Karpas-422 (cell line): ENCODE measurements at regions not wholly inside any gene's neighbourhood (a gene's known extent, or its start where the extent isn't known, plus 50 kb on each side); places are given as distances from the start of the nearest gene placed in this dataset.

Source experiments
- DNase-seq: peaks from one replicate; pipeline ENCODE4 v3.0.0-alpha.2; 2015
- H2AFZ ChIP-seq: fragments of 200-600 bp; sonication (generic); 2 replicates; pipeline ENCODE4 v1.6.1; 2014; ENCODE audit warnings: antibody characterized with exemption, low read length, mixed read lengths
- H3K27ac ChIP-seq: fragments of 200-600 bp; sonication (generic); 2 replicates; pipeline ENCODE4 v1.5.1; 2014; ENCODE audit warnings: mild to moderate bottlenecking, low read length, moderate library complexity
- H3K27me3 ChIP-seq: fragments of 200-600 bp; sonication (generic); 2 replicates; pipeline ENCODE4 v1.6.1; 2014; ENCODE audit warnings: low read length, mixed read lengths
- H3K36me3 ChIP-seq: fragments of 200-600 bp; sonication (generic); 2 replicates; pipeline ENCODE4 v1.6.1; 2014; ENCODE audit warnings: low read length, mixed read lengths; ENCODE audit not compliant: insufficient read depth
- H3K4me1 ChIP-seq: fragments of 200-600 bp; sonication (generic); 2 replicates; pipeline ENCODE4 v1.6.1; 2014; ENCODE audit warnings: mild to moderate bottlenecking, low read length, mixed read lengths
- H3K4me2 ChIP-seq: fragments of 200-600 bp; sonication (generic); 2 replicates; pipeline ENCODE4 v1.6.1; 2014; ENCODE audit warnings: low read length, low read depth, mild to moderate bottlenecking; ENCODE audit not compliant: poor library complexity, severe bottlenecking
- H3K4me3 ChIP-seq: fragments of 200-600 bp; sonication (generic); 2 replicates; pipeline ENCODE4 v1.5.1; 2014; ENCODE audit warnings: mild to moderate bottlenecking, antibody characterized with exemption, low read length, mixed read lengths
- H3K79me2 ChIP-seq: fragments of 200-600 bp; sonication (generic); 2 replicates; pipeline ENCODE4 v1.6.1; 2014; ENCODE audit warnings: mild to moderate bottlenecking, low read length, mixed read lengths
- H3K9ac ChIP-seq: fragments of 200-600 bp; sonication (generic); 2 replicates; pipeline ENCODE4 v1.6.0; 2014; ENCODE audit warnings: low read length
- H3K9me2 ChIP-seq: fragments of 200-600 bp; sonication (generic), shearing (Covaris generic); replicated peaks from 2 replicates; pipeline ENCODE4 v1.6.0; 2014; ENCODE audit warnings: mild to moderate bottlenecking, low read length, moderate library complexity; ENCODE audit not compliant: insufficient read depth
- H3K9me3 ChIP-seq: fragments of 300-700, 200-600 bp; sonication (generic); 2 replicates; pipeline ENCODE4 v1.6.1; 2014; ENCODE audit warnings: low read length, mixed read lengths
- H4K20me1 ChIP-seq: fragments of 200-600 bp; sonication (generic); 2 replicates; pipeline ENCODE4 v1.6.1; 2014; ENCODE audit warnings: mild to moderate bottlenecking, antibody characterized with exemption, low read length, low read depth; ENCODE audit not compliant: insufficient read depth

DNA sequence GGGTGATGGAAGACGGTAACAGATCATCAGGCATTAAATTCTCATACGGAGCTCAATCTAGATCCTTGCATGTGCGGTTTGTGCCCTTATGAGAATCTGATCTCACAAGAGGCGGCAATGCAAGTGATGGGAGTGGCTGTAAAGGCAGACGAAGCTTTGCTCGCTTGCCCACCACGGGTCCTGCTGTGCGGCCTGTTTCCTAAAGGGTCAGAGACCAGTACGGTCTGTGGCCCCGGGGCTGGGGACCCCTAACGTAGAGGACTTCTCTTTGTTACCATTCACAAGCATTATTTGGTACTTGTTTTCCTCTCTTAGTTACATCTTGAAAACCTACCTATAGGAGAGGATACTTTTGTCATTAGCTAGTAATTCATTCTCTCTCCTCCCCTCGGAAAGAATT is 221.0 kb downstream of the ADAM29 start:
- Histone ChIP-seq H3K9me2 (no peaks in the 10 kb centered on the region), H3K27me3 (no peaks in the 10 kb centered on the region), H2AFZ (no peak overlapping the region), H3K79me2 (no peaks in the 10 kb centered on the region), H3K27ac (no peak overlapping the region), H3K4me1 (no peaks in the 10 kb centered on the region), H3K9me3 (no peaks in the 10 kb centered on the region), H3K4me3 (no peak overlapping the region), H3K9ac (no peak overlapping the region), H4K20me1 (no peaks in the 10 kb centered on the region), H3K4me2 (no peak overlapping the region), H3K36me3 (no peaks in the 10 kb centered on the region)
- DNase-seq: no peak

GRCh38 chr4:175143116-175143515 is 225.0 kb downstream of the ADAM29 start:
- Histone ChIP-seq H3K79me2 (no peaks in the 10 kb centered on the region), H4K20me1 (no peaks in the 10 kb centered on the region), H3K36me3 (no peaks in the 10 kb centered on the region), H2AFZ (no peak overlapping the region), H3K4me3 (no peak overlapping the region), H3K4me1 (no peaks in the 10 kb centered on the region), H3K9me2 (no peaks in the 10 kb centered on the region), H3K9ac (no peak overlapping the region), H3K27me3 (no peaks in the 10 kb centered on the region), H3K27ac (no peak overlapping the region), H3K4me2 (no peak overlapping the region), H3K9me3 (no peaks in the 10 kb centered on the region)
- no peak for DNase-seq

GRCh38 chr4:175146799-175147198 is 228.6 kb downstream of the ADAM29 start:
- no peak for DNase-seq
- Histone ChIP-seq H3K36me3 (no peaks in the 10 kb centered on the region), H2AFZ (no peak overlapping the region), H3K9me3 (no peaks in the 10 kb centered on the region), H3K9ac (no peak overlapping the region), H3K27me3 (no peaks in the 10 kb centered on the region), H3K27ac (no peak overlapping the region), H3K4me2 (no peak overlapping the region), H3K4me3 (no peak overlapping the region), H3K9me2 (no peaks in the 10 kb centered on the region), H3K4me1 (no peaks in the 10 kb centered on the region), H4K20me1 (no peaks in the 10 kb centered on the region), H3K79me2 (no peaks in the 10 kb centered on the region)

DNA sequence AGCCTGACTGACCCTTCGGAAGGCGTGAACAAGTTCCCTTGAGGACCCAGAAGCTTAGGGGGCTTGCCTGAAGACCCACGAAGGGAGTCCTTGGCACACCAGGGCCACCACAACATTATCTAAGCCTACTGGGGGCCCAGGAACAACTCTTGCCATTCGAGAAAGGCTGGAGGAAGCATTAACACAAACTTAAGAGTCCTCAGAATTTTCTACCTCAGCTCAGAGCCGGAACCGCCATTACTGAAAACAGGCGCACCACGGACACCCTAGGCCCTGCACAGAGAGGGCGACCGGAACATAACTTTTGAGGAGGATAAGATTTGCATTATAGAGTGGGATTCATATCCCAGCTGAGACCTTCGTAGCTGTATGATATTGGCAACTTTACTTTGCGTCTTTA is 229.1 kb downstream of the ADAM29 start:
- Histone ChIP-seq H3K27me3 (no peaks in the 10 kb centered on the region), H3K9me3 (no peaks in the 10 kb centered on the region), H2AFZ (no peak overlapping the region), H3K36me3 (no peaks in the 10 kb centered on the region), H3K9me2 (no peaks in the 10 kb centered on the region), H3K79me2 (no peaks in the 10 kb centered on the region), H3K4me1 (no peaks in the 10 kb centered on the region), H3K4me3 (no peak overlapping the region), H3K4me2 (no peak overlapping the region), H3K27ac (no peak overlapping the region), H4K20me1 (no peaks in the 10 kb centered on the region), H3K9ac (no peak overlapping the region)
- no peak for DNase-seq

- Histone ChIP-seq H3K9me2 (no peaks in the 10 kb centered on the region), H2AFZ (no peak overlapping the region), H3K79me2 (no peaks in the 10 kb centered on the region), H4K20me1 (no peaks in the 10 kb centered on the region), H3K27me3 (no peaks in the 10 kb centered on the region), H3K9me3 (no peaks in the 10 kb centered on the region), H3K9ac (no peak overlapping the region), H3K4me2 (no peak overlapping the region), H3K4me3 (no peak overlapping the region), H3K36me3 (no peaks in the 10 kb centered on the region), H3K27ac (no peak overlapping the region), H3K4me1 (no peaks in the 10 kb centered on the region)
- no peak for DNase-seq
These were observed 247.9 kb downstream of the ADAM29 start for GRCh38 chr4:175166020-175166419.

DNA sequence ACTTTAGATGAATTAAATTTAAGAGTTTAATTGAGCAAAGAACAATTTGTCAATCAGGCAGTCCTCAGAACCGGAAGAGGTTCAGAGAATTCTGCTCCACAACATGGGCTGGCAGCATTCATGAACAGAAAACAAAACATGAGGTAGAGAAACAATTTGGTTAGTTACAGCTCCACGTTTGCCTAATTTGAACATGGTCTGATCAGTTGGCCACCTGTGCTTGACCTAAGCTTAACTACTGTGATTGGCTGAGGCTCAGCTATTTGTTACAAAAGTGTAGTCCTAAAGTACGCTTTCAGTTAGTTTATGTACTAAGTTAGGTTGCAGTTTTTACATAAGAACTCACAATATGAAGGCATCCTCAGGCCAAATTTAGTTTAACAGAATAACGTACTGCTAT is 258.6 kb downstream of the ADAM29 start:
- no peaks in the 10 kb centered on the region for H4K20me1 ChIP-seq
- H3K36me3 ChIP-seq: no peaks in the 10 kb centered on the region
- no peak overlapping the region for H2AFZ ChIP-seq
- H3K9me3 ChIP-seq: no peaks in the 10 kb centered on the region
- H3K4me1 ChIP-seq: no peaks in the 10 kb centered on the region
- H3K27me3 ChIP-seq: no peaks in the 10 kb centered on the region
- no peak overlapping the region for H3K4me3 ChIP-seq
- no peak for DNase-seq
- H3K4me2 ChIP-seq: no peak overlapping the region
- no peak overlapping the region for H3K27ac ChIP-seq
- H3K9ac ChIP-seq: no peak overlapping the region
- no peaks in the 10 kb centered on the region for H3K9me2 ChIP-seq
- H3K79me2 ChIP-seq: no peaks in the 10 kb centered on the region

- Histone ChIP-seq H3K9ac (no peak overlapping the region), H3K79me2 (no peaks in the 10 kb centered on the region), H3K4me1 (no peaks in the 10 kb centered on the region), H3K9me2 (no peaks in the 10 kb centered on the region), H3K4me2 (no peak overlapping the region), H2AFZ (no peak overlapping the region), H3K36me3 (no peaks in the 10 kb centered on the region), H4K20me1 (no peaks in the 10 kb centered on the region), H3K9me3 (peaks cover 3% of the 10 kb centered on the region; the same call in 1 of the 2 replicates), H3K4me3 (no peak overlapping the region), H3K27ac (no peak overlapping the region), H3K27me3 (no peaks in the 10 kb centered on the region)
- no peak for DNase-seq
These were observed 272.5 kb downstream of the ADAM29 start for GRCh38 chr4:175190654-175191053.

- Histone ChIP-seq H3K4me2 (no peak overlapping the region), H3K27me3 (no peaks in the 10 kb centered on the region), H3K9me3 (no peaks in the 10 kb centered on the region), H3K4me1 (no peaks in the 10 kb centered on the region), H3K9me2 (no peaks in the 10 kb centered on the region), H3K9ac (no peak overlapping the region), H4K20me1 (no peaks in the 10 kb centered on the region), H3K79me2 (no peaks in the 10 kb centered on the region), H3K27ac (no peak overlapping the region), H3K4me3 (no peak overlapping the region), H2AFZ (no peak overlapping the region), H3K36me3 (no peaks in the 10 kb centered on the region)
- DNase-seq: no peak
These were observed 279.9 kb downstream of the ADAM29 start for GRCh38 chr4:175198056-175198455.

DNA sequence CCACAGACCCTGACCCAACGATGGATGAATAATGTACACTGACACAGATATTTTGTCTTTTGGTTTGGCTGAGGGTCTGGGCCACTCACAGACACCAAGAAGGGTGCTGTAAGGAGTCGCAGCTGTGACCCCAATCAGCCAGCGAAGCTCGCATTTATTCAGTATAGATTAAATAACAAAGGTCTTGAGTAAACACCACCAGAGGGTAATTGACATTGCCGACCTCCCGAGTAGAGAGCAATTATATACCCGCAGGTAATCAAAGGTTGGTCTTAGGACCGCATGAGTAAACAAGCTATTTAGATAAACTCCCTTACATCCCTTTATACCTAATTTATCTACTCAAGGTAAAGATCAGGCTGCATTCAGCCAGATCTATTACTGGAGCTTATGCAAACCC is 297.1 kb downstream of the ADAM29 start:
- no peak overlapping the region for H3K27ac ChIP-seq
- no peaks in the 10 kb centered on the region for H4K20me1 ChIP-seq
- H3K27me3 ChIP-seq: no peaks in the 10 kb centered on the region
- H3K36me3 ChIP-seq: no peaks in the 10 kb centered on the region
- no peaks in the 10 kb centered on the region for H3K79me2 ChIP-seq
- no peak overlapping the region for H3K9ac ChIP-seq
- no peak overlapping the region for H2AFZ ChIP-seq
- DNase-seq: no peak
- no peak overlapping the region for H3K4me2 ChIP-seq
- no peaks in the 10 kb centered on the region for H3K9me3 ChIP-seq
- H3K4me1 ChIP-seq: no peaks in the 10 kb centered on the region
- H3K4me3 ChIP-seq: no peak overlapping the region
- no peaks in the 10 kb centered on the region for H3K9me2 ChIP-seq
